Stimulated activated CD8-positive, alpha-beta memory T cell treated with anti-CD3 and anti-CD28 coated beads, Interleukin-12 subunit alpha, Interleukin-12 subunit beta, amount 100 ng/mL, for 24 hours (primary cell): ENCODE measurements at regions not wholly inside any gene's neighbourhood (a gene's known extent, or its start where the extent isn't known, plus 50 kb on each side); places are given as distances from the start of the nearest gene placed in this dataset.
"Not testable (repeated sequence)": the region's sequence is repeated elsewhere in the genome, so short reads cannot be mapped to it uniquely, and the experiment has no call there.

Experiments used
- DNase-seq: peaks from one replicate; pipeline ENCODE4 v3.0.0-alpha.2; 2020; ENCODE audit errors: extremely low read depth

- no peak for DNase-seq
These were observed 79.5 kb upstream of the DMRT1 start for GRCh38 chr9:761793-762560.

GRCh38 chr9:763692-764091, 77.8 kb upstream of the DMRT1 start:
- no peak for DNase-seq

- DNase-seq: no peak
These were observed 77.4 kb upstream of the DMRT1 start for GRCh38 chr9:764105-764524.

- no peak for DNase-seq
These were observed 76.5 kb upstream of the DMRT1 start for GRCh38 chr9:764986-765385.

GRCh38 chr9:767061-767561, 74.4 kb upstream of the DMRT1 start:
- not testable (repeated sequence) for DNase-seq

GRCh38 chr9:776086-776485, 65.4 kb upstream of the DMRT1 start:
- no peak for DNase-seq

- DNase-seq: no peak
These were observed 63.5 kb upstream of the DMRT1 start for GRCh38 chr9:777978-778377.

- no peak for DNase-seq
These were observed 57.3 kb upstream of the DMRT1 start for GRCh38 chr9:784202-784601.

GRCh38 chr9:784916-785315, 56.6 kb upstream of the DMRT1 start:
- DNase-seq: no peak

GRCh38 chr9:785997-786396, 55.5 kb upstream of the DMRT1 start:
- DNase-seq: no peak

- no peak for DNase-seq
These were observed 55.1 kb upstream of the DMRT1 start for GRCh38 chr9:786405-786804.

GRCh38 chr9:788777-789176, 52.7 kb upstream of the DMRT1 start:
- DNase-seq: no peak
